GM18868 (cell line): ENCODE measurements at regions not wholly inside any gene's neighbourhood (a gene's known extent, or its start where the extent isn't known, plus 50 kb on each side); places are given as distances from the start of the nearest gene placed in this dataset.
A peak's percentile ranks its signal among the peaks of the same experiment; 100 is the strongest.
"Not testable (repeated sequence)": the region's sequence is repeated elsewhere in the genome, so short reads cannot be mapped to it uniquely, and the experiment has no call there.

Source experiments
- ATAC-seq: cut with Tn5 transposase; IDR thresholded peaks from one replicate; pipeline ENCODE4 v1.9.1; 2021; ENCODE audit warnings: mild to moderate bottlenecking, moderate library complexity; ENCODE audit not compliant: unreplicated experiment

DNA sequence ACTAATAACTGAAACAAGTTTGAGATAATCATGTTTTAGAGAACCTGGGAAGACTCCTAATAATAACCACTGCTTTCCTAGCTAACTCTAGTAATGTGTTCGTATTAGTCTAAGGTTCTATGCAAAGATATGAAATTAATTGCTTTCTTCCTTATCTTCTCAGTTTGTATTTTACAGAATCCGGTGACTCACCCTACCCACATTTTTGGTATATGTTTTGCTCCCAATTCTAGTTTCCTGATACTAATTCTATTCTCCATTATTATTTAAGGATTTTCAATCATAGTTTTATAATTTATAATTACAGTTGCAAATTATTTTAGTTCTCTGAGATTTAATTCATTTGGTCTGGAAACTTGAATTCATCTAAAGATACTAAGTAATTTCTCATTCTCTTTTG lies 394.6 kb upstream of the SETBP1 start:
- ATAC-seq, result no peak

DNA sequence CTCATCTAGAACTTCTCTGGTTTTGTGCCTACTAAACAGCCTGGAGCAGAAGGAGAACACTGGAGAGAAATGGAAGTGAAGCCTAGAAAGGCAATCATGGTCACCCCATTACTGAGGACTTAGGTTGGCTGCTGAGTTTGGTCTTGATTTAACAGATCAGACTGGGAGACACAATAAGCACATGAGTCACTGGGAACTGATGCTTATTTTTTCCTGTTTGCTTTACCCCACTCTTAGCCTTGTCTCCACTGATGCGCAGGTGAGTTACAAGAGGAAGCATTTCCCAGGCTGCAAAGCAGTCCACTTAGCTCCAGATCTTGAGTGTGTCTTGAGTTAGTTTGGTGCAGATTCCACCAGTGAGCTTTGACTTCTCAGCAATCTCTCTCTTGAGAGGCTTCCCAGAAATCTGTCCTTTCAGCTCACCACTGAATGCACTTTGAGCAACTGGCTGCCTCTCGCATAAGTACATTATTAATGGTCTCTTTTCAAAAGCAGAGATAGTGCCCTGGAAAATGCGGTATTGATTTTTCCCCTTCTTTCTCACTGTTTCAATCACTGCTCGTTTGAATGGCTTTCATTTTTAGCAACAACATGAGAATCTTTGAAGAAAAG lies 390.2 kb upstream of the SETBP1 start:
- ATAC-seq, result no peak

DNA sequence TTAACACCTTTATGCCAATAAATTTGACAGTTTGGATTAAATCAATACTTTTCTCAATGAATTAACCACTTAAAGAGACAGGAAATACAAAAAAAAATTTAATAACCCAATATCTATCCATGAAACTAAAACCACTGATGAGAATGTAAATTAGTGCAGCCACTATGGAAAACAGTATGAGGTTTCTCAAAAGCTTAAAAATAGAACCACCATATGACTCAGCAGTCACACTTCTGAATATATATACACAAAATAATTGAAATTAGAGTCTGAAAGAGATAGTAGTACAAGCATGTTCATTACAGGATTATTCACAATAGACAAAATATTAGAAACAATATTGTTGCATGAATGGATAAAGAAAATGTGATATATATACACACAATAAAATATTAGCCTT lies 382.1 kb upstream of the SETBP1 start:
- ATAC-seq, result no peak

DNA sequence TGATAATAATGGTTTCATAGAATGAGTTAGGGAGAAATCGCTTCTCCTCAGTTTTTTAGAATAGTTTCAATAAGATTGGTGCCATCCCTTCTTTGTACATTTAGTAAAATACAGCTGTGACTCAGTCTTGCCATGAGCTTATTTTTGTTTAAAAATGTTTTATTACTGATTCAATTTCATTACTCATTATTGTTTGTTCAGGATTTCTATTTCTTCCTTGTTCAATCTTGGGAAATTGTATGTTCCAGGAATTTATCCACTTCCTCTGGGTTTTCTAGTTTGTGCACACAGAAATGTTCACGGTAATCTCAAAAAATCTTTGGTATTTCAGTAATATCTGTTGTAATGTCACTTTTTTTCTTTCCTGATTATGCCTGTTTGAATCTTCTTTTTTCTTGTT lies 371.5 kb upstream of the SETBP1 start:
- no peak for ATAC-seq

DNA sequence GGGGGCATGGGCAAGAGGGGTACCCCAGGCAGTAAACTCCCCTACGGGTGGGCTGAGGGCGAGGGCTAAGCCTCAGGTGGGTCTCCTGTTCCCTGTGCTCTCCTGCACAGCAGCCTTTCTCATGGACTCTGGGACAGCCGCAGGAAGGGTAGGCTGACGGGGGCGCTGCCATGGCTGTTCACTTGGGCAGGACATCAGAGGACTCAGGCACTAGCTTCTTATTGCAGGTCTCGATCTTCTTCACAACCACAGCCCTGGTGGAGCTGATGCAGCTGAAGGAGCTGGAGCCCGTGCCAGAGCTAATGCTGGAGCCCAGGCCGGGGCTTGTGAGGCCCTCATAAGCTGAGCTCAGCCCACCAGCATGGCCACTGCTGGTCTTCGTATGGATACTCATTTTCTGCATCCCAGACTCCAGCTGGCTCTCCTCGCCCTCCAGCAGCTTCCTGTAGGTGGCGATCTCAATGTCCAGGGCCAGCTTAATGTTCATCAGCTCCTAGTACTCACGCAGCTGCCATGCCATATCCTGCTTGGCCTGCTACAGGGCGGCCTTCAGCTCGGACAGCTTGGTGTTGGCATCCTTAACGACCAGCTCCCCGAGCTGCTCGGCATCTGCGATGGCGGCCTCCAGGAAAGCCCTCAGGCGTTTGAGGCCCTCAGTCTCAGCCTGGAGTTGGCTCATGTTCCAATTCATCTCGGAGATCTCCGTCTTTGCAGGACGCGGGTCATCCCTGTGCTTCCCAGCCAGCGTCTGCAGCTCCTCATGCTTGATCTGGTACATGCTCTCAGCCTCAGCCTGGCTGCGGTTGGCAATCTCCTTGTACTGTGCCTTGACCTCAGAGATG lies 359.8 kb upstream of the SETBP1 start:
- ATAC-seq, result no peak

DNA sequence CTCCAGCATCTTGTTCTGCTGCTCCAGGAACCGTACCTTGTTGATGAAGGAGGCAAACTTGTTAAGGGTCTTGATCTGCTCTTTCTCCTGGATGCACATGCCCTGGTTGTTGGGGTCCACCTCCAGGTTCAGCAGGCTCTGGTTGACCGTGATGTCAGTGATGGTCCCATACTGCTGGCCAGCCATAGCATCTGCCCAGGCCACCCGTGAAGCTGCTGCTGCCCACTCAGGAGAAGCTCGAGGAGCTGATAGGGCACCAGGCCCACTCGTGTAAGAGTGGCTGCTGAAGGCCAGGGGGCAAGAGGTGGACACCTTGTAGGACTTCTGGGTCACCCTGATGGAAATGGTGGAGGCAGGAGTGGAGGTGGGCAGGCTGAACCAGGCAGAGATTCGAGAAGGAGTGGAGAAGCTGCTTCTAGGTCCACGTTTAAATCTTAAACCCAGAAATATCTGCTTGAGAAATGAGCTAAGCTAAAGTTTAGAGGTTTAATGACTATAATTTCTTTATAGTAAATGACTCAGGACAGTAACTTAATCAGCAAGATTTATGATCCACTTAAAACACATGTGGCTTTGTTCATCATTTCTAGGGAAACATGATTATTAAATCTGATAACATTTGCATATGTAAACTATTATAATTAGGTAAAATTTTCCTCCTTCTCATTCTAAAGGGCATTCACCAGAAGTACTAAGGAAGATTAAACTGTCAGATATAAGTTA lies 358.7 kb upstream of the SETBP1 start:
- ATAC-seq, result no peak

DNA sequence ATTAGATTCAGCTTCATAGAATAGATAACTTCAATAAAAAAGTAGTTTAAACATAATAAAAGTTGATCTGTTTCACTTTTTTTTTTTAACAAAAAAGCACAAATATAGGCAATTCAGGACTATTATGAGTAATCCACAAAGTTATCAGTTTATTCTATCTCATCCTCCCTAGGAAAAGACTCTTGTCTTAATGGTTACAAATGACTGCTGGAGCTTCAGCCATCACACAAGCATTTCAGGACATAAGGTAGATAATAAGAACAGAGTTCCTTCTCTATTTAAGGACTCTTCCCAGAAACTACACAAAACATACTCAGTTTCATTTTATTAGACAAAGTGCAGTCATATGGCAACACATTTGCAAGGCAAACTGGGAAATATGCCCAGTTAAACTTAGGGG lies 357.6 kb upstream of the SETBP1 start:
- ATAC-seq, result no peak

DNA sequence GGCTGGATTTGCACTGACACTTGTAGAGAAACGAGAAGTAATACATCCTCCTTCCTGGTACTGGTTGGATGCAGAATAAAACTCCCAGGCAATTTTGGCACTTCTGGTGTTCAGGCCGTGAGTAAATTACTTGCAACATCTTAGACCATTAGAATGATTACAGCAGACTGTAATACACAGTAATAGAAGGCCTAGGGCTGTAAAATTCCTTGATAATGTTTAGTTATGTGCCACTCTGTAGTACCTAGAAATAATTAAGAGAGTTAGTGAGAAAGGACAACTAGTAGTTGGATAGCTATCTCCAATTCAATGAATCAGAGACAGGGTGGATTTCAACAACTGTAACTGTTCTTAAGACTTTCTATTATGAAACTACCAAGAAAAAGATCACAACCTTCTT lies 356.3 kb upstream of the SETBP1 start:
- ATAC-seq, result no peak

DNA sequence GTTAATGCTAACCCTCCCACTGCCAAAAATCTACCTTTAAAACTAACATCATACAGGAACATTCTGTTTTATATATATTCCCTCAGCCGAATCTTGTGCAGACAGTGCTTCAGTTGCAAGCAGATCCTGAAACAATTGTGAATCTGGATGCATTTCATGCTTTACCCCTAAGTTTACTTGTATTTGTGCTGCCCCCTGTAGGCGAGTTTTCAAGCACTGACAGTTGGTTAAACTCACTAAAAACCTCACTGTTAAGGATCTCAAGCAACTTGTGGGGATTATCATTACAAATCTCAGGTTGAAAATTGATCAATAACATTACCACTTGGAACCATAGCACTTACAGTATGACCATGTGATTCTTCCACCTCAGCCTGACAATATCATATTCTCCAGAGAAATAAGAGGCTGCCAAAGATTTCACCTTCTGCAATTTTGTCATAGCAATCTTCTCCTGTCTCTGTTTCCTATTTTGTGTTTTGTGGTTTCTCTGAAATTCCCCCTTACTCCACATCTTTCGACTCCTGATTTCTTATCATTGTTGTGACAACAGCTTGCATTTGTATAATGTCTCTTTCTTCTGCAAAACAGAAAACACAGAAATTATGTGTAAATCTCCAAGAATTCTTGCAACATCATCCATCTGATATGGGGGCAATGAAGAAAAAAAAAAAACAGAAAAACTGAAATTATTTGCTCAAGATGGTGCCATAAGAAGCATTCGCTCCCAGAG lies 354.6 kb upstream of the SETBP1 start:
- peak; percentile 62 for ATAC-seq

DNA sequence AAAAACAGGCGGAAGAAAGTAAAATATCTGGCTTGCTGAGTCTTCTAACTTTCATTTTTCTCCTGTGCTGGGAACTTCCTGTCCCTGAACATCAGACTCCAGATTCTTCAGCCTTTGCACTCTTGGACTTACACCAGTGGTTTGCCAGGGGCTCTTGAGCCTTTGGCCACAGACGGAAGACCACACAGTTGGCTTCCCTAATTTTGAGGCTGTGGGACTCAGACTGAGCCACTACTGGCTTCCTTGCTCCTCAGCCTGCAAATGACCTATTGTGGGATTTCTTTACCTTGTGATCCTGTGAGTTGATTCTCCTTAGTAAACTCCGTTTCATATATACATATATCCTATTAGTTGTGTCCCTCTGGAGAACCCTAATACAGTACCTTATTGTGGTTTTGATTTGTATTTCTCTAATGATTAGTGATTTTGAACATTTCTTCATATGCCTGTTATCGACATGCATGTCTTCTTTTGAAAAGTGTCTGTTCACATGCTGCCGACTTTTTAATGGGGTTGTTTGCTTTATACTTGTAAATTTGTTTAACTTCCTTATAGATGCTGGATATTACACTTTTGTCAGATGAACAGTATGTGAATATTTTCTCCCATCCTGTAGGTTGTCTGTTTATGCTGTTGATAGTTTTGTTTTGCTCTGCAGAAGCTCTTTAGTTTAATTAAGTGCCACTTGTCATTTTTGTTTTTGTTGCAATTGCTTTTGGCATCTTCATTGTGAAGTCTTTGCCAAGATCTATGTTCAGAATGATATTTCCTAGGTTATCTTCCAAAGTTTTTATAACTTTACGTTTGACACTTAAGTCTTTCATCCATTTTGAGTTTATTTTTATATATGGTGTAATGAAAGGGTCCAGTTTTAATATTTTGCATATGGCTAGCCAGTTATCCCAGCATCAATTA lies 348.8 kb upstream of the SETBP1 start:
- ATAC-seq, result no peak

DNA sequence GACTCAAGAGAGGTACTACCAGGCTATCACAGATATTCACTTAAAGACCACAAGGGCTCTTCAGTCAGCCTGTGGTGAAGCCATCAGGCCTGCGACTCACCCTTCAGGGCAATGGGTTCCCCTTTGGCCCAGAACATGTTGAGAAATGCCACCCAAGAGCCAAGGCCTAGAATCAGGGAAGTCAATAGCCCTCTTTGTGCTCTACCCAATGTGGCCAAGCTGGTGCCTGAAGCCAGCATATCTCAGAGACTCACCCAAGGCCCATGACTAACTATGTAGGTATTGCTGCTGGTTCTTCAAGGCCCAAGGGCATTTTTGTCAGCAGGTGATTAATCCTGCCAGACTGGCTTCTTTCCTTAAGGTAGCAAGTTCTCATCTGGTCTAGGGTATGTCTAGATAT lies 338.9 kb upstream of the SETBP1 start:
- ATAC-seq, result no peak

DNA sequence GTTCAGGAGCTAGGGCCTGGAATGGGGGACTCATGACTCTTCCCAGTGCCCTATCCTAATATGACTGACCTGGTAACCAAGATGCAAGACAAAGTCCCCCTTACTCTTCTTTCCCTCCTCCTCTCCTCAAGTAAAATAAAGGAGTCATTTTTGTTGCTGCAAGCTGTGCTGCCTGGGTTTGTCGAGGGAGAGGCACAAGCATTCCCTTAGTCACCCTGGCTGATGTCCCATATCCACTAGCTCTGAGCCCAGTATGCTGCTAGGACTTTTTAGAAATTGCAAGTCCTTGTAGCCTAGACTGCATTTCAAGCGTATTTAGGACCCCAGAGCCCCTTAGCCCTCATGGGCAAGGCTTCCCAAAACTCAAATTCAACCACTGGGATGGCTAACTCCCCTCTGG lies 338.5 kb upstream of the SETBP1 start:
- no peak for ATAC-seq

DNA sequence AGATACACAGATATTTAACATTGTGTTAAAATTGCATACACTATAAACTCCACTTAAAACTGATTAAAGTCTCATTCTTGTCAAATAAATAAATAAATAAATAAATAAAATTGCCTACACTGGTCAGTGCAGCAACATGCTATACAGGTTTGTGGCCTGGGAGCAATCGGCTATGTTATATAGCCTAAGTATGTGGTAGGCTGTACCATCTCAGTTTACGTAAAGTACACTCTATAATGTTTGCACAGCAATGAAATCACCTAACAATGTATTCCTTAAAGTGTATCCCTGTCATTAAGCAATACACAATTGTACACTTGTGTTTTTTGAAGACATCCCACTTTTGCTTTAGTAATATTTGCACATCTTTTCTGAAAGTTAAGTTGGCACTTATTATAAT lies 337.7 kb upstream of the SETBP1 start:
- no peak for ATAC-seq

DNA sequence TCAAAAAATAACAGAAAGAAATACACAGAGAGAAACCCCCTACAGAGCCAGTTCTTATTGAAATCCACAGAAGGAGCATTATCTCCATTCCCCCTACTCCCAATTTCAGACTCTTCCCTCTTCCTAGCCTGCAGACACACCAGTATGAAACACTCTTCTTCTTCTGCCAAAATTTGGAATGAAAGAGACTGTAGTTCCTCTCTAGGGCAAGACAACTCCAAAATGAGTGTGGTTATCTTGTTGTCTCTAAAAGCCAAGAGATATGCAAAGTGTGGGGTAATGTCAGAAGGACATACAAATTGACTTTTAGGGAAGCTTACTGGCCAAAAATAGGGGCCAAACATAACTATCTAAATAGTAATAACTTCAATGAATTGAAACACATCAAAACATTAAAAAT lies 337.1 kb upstream of the SETBP1 start:
- no peak for ATAC-seq

DNA sequence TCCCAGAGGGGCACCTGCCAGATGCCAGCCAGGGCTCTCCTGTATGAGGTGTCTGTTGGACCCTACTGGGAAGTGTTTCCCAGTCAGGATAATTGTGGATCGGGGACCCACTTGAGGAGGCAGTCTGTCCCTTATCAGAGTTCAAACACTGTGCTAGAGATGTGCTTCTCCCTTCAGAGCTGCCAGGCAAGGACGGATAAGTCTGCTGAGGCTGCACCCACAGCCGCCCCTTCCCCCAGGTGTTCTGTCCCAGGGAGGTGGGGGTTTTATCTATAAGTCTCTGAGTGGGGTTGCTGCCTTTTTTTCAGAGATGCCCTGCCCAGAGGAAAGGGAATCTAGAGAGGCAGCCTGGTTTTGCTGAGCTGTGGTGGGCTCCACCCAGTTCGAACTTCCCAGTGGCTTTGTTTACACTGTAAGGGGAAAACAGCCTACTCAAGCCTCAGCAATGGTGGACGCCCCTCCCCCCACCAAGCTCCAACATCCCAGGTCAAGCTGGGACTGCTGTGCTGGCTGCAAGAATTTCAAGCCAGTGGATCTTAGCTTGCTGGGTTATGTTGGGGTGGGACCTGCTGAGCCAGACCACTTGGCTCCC lies 324.0 kb upstream of the SETBP1 start:
- no peak for ATAC-seq

DNA sequence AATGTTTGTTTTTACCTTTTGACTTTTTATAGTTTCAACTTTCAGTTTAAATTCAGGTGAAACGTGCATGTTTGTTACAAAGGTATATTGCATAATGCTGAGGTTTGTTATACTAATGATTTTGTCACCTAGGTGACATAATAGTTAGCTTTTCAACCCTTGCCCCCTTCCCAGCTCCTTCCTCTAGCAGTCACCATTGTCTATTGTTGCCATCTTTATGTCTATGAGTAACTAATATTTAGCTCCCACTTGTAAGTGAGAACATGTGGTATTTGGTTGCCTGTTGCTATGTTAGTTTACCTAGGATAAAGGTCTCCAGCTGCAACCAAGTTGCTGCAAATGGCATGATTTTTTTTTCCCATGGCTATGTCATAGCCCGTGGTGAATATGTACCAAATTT lies 322.3 kb upstream of the SETBP1 start:
- ATAC-seq, result no peak

DNA sequence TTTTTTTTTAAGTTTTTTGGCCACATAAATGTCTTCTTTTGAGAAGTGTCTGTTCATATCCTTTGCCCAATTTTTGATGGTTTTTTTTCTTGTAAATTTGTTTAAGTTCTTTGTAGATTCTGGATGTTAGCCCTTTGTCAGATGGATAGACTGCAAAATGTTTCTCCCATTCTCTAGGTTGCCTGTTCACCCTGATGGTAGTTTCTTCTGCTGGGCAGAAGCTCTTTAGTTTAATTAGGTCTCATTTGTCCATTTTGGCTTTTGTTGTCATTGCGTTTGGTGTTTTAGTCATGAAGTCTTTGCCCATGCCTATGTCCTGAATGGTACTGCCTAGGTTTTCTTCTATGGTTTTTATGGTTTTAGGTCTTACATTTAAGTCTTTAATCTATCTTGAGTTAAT lies 320.9 kb upstream of the SETBP1 start:
- ATAC-seq, result not testable (repeated sequence)

DNA sequence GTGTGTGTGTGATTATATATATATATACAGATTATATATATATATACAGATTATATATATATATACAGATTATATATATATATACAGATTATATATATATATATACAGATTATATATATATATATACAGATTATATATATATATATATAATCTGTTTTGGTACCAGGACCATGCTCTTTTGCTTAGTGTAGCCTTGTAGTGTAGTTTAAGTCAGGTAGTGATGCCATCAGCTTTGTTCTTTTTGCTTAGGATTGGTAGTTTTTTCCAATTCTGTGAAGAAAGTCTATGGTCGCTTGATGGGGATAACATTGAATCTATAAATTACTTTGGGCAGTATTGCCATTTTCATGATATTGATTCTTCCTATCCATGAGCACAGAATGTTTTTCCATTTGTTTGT lies 318.5 kb upstream of the SETBP1 start:
- ATAC-seq, result not testable (repeated sequence)

DNA sequence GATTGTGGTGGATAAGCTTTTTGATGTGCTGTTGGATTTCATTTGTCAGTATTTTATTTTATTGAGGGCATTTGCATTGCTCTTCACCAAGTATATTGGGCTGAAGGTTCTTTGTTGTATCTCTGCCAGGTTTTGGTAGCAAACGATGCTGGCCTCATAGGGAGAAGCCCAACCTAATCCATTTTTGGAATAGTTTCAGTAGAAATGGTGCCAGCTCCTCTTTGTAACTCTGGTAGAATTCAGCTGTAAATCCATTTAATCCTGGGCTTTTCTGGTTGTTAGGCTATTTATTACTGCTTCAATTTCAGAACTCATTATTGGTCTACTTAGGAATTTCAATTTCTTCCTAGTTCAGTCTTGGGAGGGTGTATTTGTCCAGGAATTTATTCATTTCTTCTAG lies 309.8 kb upstream of the SETBP1 start:
- no peak for ATAC-seq

DNA sequence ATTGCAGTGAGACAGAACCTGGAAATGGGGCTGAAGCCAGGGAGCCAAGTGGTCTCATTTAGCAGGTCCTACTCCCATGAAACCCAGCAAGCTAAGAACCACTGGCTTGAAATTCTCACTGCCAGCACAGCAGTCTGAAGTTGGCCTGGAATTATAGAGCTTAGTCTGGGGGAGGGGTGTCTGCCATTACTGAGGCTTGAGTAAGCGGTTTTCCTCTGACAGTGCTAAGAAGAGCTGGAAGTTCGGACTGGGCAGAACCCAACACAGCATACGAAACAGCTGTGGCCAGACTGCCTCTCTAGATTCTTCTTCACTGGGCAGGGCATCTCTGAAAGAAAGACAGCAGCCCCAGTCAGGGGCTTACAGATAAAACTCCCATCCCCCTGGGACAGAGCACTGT lies 305.7 kb upstream of the SETBP1 start:
- no peak for ATAC-seq
